T-helper 9 cell (primary cell): ENCODE measurements at regions not wholly inside any gene's neighbourhood (a gene's known extent, or its start where the extent isn't known, plus 50 kb on each side); places are given as distances from the start of the nearest gene placed in this dataset.

Source experiments
- DNase-seq: peaks from one replicate; pipeline ENCODE4 v3.0.0-alpha.2; 2020

GRCh38 chr1:184329245-184329953 lies 57.4 kb upstream of the C1orf21 start:
- DNase-seq, result no peak

DNA sequence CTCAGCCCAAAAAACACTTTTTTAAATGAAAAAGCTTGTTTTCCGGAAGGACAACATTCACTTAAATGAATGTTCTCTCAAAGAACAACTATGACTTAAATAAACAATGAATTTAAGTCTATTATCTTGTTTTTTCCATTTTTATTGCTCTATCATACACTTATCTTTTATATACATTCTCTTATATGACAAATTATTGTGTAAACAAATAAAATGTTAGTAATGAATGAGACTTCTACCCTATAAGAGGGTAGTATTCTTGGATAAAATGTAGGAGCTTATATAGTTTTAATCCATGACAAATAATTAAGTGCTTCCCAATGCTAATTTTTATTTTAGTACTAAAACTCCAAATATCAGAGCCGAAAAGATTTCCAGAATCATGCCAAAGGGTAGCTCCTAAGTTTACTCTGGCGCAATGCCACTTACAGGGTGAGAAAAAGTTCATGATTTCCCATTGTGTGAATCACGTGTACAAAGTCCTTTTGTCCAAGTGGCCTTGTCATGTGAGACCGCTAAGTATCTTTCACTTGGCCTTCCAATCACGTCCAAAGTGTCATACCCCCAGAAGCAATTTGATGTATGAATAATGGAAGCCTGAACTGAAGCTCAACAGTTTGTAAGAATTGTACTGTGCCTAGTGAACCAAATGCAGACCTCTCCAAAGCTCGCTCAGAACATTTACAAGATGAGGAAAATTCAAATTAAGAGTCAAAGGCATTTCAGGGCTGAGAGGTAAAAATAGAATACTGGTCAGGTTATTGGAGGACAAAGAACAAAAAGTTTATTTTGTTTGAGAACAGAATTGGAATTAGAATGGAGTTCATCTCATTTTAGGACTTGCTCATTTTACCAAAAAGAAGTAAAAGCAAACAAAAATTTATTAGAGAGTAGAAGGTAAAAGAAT lies 56.6 kb upstream of the C1orf21 start:
- no peak for DNase-seq

DNA sequence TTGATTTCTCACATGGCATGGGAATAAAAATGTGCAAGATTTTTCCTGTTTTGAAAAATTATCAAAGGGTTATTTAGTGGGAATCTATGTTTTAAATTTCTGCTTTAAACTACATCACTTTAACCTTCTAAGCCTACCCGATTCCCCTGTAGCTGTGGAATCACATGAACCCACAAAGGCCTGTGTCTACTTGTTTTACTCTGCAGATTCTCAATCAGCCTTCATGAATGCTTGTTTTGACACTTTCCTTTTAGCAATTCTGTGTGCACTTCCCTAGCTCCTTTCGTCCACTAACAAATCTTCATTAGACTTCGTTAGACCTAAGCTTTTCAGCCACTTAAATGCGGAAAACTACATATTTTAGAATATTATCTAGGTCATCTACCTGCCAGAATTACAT lies 56.0 kb upstream of the C1orf21 start:
- no peak for DNase-seq
